Gastrocnemius medialis (tissue), 4 donors: ENCODE measurements at regions not wholly inside any gene's neighbourhood (a gene's known extent, or its start where the extent isn't known, plus 50 kb on each side); places are given as distances from the start of the nearest gene placed in this dataset.

Experiments used
- POLR2A ChIP-seq, 2 donors: fragments of 450-650 bp; IDR thresholded peaks; one replicate each; pipeline ENCODE4 v1.6.1; 2017; ENCODE audit warnings: antibody characterized with exemption in 2 of 2, mild to moderate bottlenecking in 2 of 2, moderate library complexity in 2 of 2
- TF ChIP-seq, protein P1 (sequence below), 5 experiments: fragments of 450-650 bp in 3 of 5; fragments of 200-600 bp in 2 of 5; sonication (generic) in 2 of 5; IDR thresholded peaks in 4 of 5; conservative IDR thresholded peaks in 1 of 5; 1 replicate in 4 of 5; 2 replicates in 1 of 5; pipeline ENCODE4 v1.5.1; 2016 to 2019; ENCODE audit warnings: antibody characterized with exemption in 5 of 5, mild to moderate bottlenecking in 3 of 5, moderate library complexity in 3 of 5

GRCh38 chr15:54850101-54850500, 346.6 kb downstream of the RSL24D1 start:
- no peak for TF ChIP-seq POLR2A (IDR thresholded peaks at IDR 0.05)
- TF ChIP-seq, protein P1, sequence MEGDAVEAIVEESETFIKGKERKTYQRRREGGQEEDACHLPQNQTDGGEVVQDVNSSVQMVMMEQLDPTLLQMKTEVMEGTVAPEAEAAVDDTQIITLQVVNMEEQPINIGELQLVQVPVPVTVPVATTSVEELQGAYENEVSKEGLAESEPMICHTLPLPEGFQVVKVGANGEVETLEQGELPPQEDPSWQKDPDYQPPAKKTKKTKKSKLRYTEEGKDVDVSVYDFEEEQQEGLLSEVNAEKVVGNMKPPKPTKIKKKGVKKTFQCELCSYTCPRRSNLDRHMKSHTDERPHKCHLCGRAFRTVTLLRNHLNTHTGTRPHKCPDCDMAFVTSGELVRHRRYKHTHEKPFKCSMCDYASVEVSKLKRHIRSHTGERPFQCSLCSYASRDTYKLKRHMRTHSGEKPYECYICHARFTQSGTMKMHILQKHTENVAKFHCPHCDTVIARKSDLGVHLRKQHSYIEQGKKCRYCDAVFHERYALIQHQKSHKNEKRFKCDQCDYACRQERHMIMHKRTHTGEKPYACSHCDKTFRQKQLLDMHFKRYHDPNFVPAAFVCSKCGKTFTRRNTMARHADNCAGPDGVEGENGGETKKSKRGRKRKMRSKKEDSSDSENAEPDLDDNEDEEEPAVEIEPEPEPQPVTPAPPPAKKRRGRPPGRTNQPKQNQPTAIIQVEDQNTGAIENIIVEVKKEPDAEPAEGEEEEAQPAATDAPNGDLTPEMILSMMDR (IDR thresholded peaks at IDR 0.05 in 4 of 5, conservative IDR thresholded peaks at IDR 0.05 in 1 of 5), result no peak
